Endothelial cell of umbilical vein (primary cell): ENCODE measurements at regions not wholly inside any gene's neighbourhood (a gene's known extent, or its start where the extent isn't known, plus 50 kb on each side); places are given as distances from the start of the nearest gene placed in this dataset.

ENCODE experiments used
- BruUV-seq: library from RNA; stranded (reverse); fragments of 400-500 nt; replicated peaks from 2 replicates; lab custom pipeline; 2021; lab: Mats Ljungman, UMichigan
- CTCF ChIA-PET: fragments of 300-600, 350-600 bp; sonication (Branson Sonifier 250); formaldehyde crosslinking; loops from one replicate; lab custom pipeline; 2021; ENCODE audit warnings: antibody characterized with exemption, inconsistent platforms; lab: Charles Lee
- POLR2A ChIA-PET: fragments of 300-600, 350-600 bp; sonication (Branson Sonifier 250); formaldehyde crosslinking; loops from one replicate; lab custom pipeline; 2021; ENCODE audit warnings: antibody characterized with exemption, inconsistent platforms; lab: Charles Lee
- DNase-seq: peaks from one replicate; pipeline ENCODE4 v3.0.0-alpha.2; 2011; ENCODE audit warnings: low read depth, low spot score
- FAIRE-seq: peaks from 2 replicates; lab custom pipeline; 2011; peaks lifted over from hg19 to GRCh38; lab: Jason Lieb, UNC
- H2AFZ ChIP-seq: 2 replicates; pipeline ENCODE4 v1.6.0; 2012; ENCODE audit warnings: low read depth, low read length, control low read depth, inconsistent platforms
- H3K27ac ChIP-seq: 2 replicates; pipeline ENCODE4 v1.5.1; 2011; ENCODE audit warnings: low read depth, mild to moderate bottlenecking, control low read depth, low read length, moderate library complexity; ENCODE audit not compliant: insufficient read depth
- H3K27me3 ChIP-seq, 2 experiments: 2 replicates each; pipeline versions ENCODE4 v1.6.0 to v1.6.1; 2011; ENCODE audit warnings: low read length in 2 of 2, mixed read lengths in 1 of 2; ENCODE audit not compliant: control insufficient read depth in 2 of 2, insufficient read depth in 2 of 2
- H3K36me3 ChIP-seq, 2 experiments: 2 replicates in 1 of 2; 3 replicates in 1 of 2; pipeline ENCODE4 v1.5.1; 2011; ENCODE audit warnings: low read length in 2 of 2, mild to moderate bottlenecking in 1 of 2, moderate library complexity in 1 of 2; ENCODE audit not compliant: control insufficient read depth in 2 of 2, insufficient read depth in 2 of 2; ENCODE audit errors: extremely low read depth in 1 of 2
- H3K4me1 ChIP-seq: 3 replicates; pipeline ENCODE4 v1.5.1; 2011; ENCODE audit warnings: mild to moderate bottlenecking, low read length; ENCODE audit not compliant: control insufficient read depth, insufficient read depth; ENCODE audit errors: extremely low read depth
- H3K4me2 ChIP-seq: 2 replicates; pipeline ENCODE4 v1.6.1; 2011; ENCODE audit warnings: low read length, control low read depth, mixed read lengths; ENCODE audit not compliant: insufficient read depth
- H3K4me3 ChIP-seq, 3 experiments: fragments of 200-600 bp in 1 of 3; sonication (generic), shearing (Covaris generic) in 1 of 3; replicated peaks in 1 of 3; 2 replicates each; pipeline ENCODE4 v1.5.1; 2011 to 2016; ENCODE audit warnings: control low read depth in 3 of 3, low read length in 3 of 3, mild to moderate bottlenecking in 2 of 3, inconsistent platforms in 1 of 3, low read depth in 1 of 3, moderate library complexity in 1 of 3; ENCODE audit not compliant: insufficient read depth in 1 of 3
- H3K79me2 ChIP-seq: 2 replicates; pipeline ENCODE4 v1.6.0; 2012; ENCODE audit warnings: low read length, inconsistent platforms; ENCODE audit not compliant: control insufficient read depth, insufficient read depth
- H3K9ac ChIP-seq: replicated peaks from 2 replicates; pipeline ENCODE3; 2011; ENCODE audit warnings: low read length, control low read depth; ENCODE audit not compliant: insufficient read depth; ENCODE audit errors: extremely low read depth
- H3K9me1 ChIP-seq: replicated peaks from 3 replicates; pipeline ENCODE4 v1.6.0; 2011; ENCODE audit warnings: mild to moderate bottlenecking, low read length; ENCODE audit not compliant: control insufficient read depth, insufficient read depth; ENCODE audit errors: extremely low read depth
- H3K9me3 ChIP-seq: replicated peaks from 2 replicates; pipeline ENCODE4 v1.5.1; 2012; ENCODE audit warnings: low read length, inconsistent platforms; ENCODE audit not compliant: control insufficient read depth, insufficient read depth
- H4K20me1 ChIP-seq: replicated peaks from 2 replicates; pipeline ENCODE3; 2011; ENCODE audit warnings: mild to moderate bottlenecking, low read length; ENCODE audit not compliant: control insufficient read depth, insufficient read depth; ENCODE audit errors: extremely low read depth
- EZH2 ChIP-seq: IDR thresholded peaks from 2 replicates; pipeline ENCODE4 v1.6.1; 2012; ENCODE audit warnings: borderline replicate concordance, low read depth, mild to moderate bottlenecking, moderate library complexity, low read length, inconsistent platforms; ENCODE audit not compliant: severe bottlenecking
- JUN ChIP-seq: IDR thresholded peaks from 2 replicates; pipeline ENCODE4 v1.6.1; 2011; ENCODE audit warnings: borderline replicate concordance, low read depth; ENCODE audit not compliant: insufficient read length, insufficient read depth
- MYC ChIP-seq: IDR thresholded peaks from one replicate; pipeline ENCODE4 v1.6.1; 2011; ENCODE audit warnings: mild to moderate bottlenecking, low read depth, low read length
- POLR2A ChIP-seq: IDR thresholded peaks from 2 replicates; pipeline ENCODE4 v1.6.1; 2012; ENCODE audit warnings: low read depth, mild to moderate bottlenecking, control low read depth, low read length
- dilution Hi-C: fragments of 300-500 bp; cut with MboI; formaldehyde crosslinking; loops from one replicate; pipeline ENCODE4 v1.15.0; 2019; ENCODE audit warnings: low sequenced_read_pairs; ENCODE audit not compliant: extremely low pct_ligation_motif_present
- intact Hi-C: fragments of 100-400 bp; cut with micrococcal nuclease; formaldehyde crosslinking; loops from one replicate; pipeline ENCODE4 v1.10.0; 2022
- TF ChIP-seq, protein P1 (sequence below): IDR thresholded peaks from 2 replicates; pipeline ENCODE4 v1.6.1; 2011; ENCODE audit not compliant: insufficient read depth, insufficient read length
- TF ChIP-seq, protein P2 (sequence below), 2 donors: IDR thresholded peaks; 1 replicate in 1 of 2; 2 replicates in 1 of 2; pipeline ENCODE4 v1.5.1; 2011; ENCODE audit warnings: low read length in 2 of 2, mild to moderate bottlenecking in 2 of 2, moderate library complexity in 2 of 2, control low read depth in 1 of 2, inconsistent platforms in 1 of 2, low read depth in 1 of 2; ENCODE audit not compliant: insufficient read depth in 1 of 2; ENCODE audit errors: extremely low read depth in 1 of 2

DNA sequence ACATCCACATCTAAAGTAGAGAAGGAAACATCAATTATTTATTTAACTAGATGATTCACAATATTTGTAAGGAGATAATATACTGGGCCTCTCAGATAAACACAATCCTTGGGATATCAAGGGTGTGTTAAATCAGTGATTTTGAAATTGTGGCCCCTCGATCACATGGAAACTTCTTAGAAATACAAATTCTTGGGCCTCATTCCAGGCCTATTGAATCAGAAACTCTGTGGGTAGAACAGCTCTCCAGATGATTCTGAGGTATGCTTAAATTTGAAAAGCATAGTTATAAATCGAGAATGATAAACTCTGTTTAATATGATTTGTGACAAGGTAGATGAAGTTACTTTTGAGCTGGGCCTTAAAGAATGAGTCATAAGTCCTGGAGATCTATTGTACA is 64.3 kb upstream of the GPR174 start:
- Histone ChIP-seq H3K9ac (no peak overlapping the region), H3K27me3 (no peaks in the 10 kb centered on the region), H3K4me1 (no peaks in the 10 kb centered on the region), H2AFZ (no peak overlapping the region), H3K79me2 (no peaks in the 10 kb centered on the region), H3K4me3 (no peak overlapping the region), H3K9me3 (no peaks in the 10 kb centered on the region), H4K20me1 (no peaks in the 10 kb centered on the region), H3K27ac (no peak overlapping the region), H3K4me2 (no peak overlapping the region), H3K36me3 (no peaks in the 10 kb centered on the region), H3K9me1 (no peaks in the 10 kb centered on the region)
- DNase-seq (no peak), FAIRE-seq (no peak)
- POLR2A ChIA-PET, result interaction anchor here (0.7 kb wide), 1 partner anchor 18 kb away, joined by 3 read pairs; no protein-coding TSS in a partner anchor
- dilution Hi-C loops (no loop called here), intact Hi-C loops (loop anchor here (2.0 to 10.0 kb wide), 4 partner anchors 191 to 1168 kb away; partner anchors contain the start of genes ATP7A and TAF9B)
- TF ChIP-seq EZH2, result no peak
- TF ChIP-seq, protein P1, sequence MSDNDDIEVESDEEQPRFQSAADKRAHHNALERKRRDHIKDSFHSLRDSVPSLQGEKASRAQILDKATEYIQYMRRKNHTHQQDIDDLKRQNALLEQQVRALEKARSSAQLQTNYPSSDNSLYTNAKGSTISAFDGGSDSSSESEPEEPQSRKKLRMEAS, result no peak
- no peak for TF ChIP-seq MYC
- TF ChIP-seq, protein P2, sequence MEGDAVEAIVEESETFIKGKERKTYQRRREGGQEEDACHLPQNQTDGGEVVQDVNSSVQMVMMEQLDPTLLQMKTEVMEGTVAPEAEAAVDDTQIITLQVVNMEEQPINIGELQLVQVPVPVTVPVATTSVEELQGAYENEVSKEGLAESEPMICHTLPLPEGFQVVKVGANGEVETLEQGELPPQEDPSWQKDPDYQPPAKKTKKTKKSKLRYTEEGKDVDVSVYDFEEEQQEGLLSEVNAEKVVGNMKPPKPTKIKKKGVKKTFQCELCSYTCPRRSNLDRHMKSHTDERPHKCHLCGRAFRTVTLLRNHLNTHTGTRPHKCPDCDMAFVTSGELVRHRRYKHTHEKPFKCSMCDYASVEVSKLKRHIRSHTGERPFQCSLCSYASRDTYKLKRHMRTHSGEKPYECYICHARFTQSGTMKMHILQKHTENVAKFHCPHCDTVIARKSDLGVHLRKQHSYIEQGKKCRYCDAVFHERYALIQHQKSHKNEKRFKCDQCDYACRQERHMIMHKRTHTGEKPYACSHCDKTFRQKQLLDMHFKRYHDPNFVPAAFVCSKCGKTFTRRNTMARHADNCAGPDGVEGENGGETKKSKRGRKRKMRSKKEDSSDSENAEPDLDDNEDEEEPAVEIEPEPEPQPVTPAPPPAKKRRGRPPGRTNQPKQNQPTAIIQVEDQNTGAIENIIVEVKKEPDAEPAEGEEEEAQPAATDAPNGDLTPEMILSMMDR (IDR thresholded peaks at IDR 0.05; ENCODE audit: extremely low read depth in 1 of 2, insufficient read depth in 1 of 2, low read depth in 1 of 2, low read length in 2 of 2), result no peak
- no peak for TF ChIP-seq JUN
- no peak for TF ChIP-seq POLR2A
- CTCF ChIA-PET, result no interaction called here
- BruUV-seq, result no TSS peak
